Thymus (tissue), 11 donors: ENCODE measurements at regions not wholly inside any gene's neighbourhood (a gene's known extent, or its start where the extent isn't known, plus 50 kb on each side); places are given as distances from the start of the nearest gene placed in this dataset.
"Not testable (repeated sequence)": the region's sequence is repeated elsewhere in the genome, so short reads cannot be mapped to it uniquely, and the experiment has no call there.

Experiments
- DNase-seq, 9 donors: peaks; one replicate each; pipeline ENCODE4 v3.0.0-alpha.2; 2013; ENCODE audit warnings: low spot score in 9 of 9, low read depth in 6 of 9, missing footprints in 1 of 9
- H3K27ac ChIP-seq, 2 donors: one replicate each; pipeline ENCODE4 v1.5.1; 2013; ENCODE audit warnings: control low read depth in 1 of 2, low read depth in 1 of 2, low read length in 1 of 2, mild to moderate bottlenecking in 1 of 2, moderate library complexity in 1 of 2
- H3K27me3 ChIP-seq, 2 donors: one replicate each; pipeline ENCODE4 v1.5.1; 2013; ENCODE audit warnings: low read length in 1 of 2; ENCODE audit not compliant: control insufficient read depth in 2 of 2, insufficient read depth in 1 of 2
- H3K36me3 ChIP-seq, 2 donors: one replicate each; pipeline ENCODE4 v1.5.1; 2013; ENCODE audit warnings: low read length in 1 of 2, mild to moderate bottlenecking in 1 of 2, moderate library complexity in 1 of 2; ENCODE audit not compliant: control insufficient read depth in 2 of 2, insufficient read depth in 2 of 2
- H3K4me1 ChIP-seq, 2 donors: one replicate each; pipeline ENCODE4 v1.5.1; 2013; ENCODE audit warnings: low read length in 2 of 2; ENCODE audit not compliant: control insufficient read depth in 2 of 2, insufficient read depth in 2 of 2
- H3K4me3 ChIP-seq, 2 donors: one replicate each; pipeline ENCODE4 v1.5.1; 2013; ENCODE audit warnings: low read length in 2 of 2, control low read depth in 1 of 2, mild to moderate bottlenecking in 1 of 2
- H3K9me3 ChIP-seq, 2 donors: one replicate each; pipeline ENCODE4 v1.5.1; 2013; ENCODE audit warnings: low read length in 1 of 2, mild to moderate bottlenecking in 1 of 2; ENCODE audit not compliant: control insufficient read depth in 2 of 2, insufficient read depth in 1 of 2
- WGBS: extraction: QIAGEN DNeasy Blood & Tissue Kit; methylation state at CpG from one replicate; pipeline ENCODE4 v1.1.7; 2013; 5-methylcytosine and 5-hydroxymethylcytosine counted together
- donor health status: healthy.

- peaks cover 0 to 20% of the 10 kb centered on the region in 2 donors for H3K27me3 ChIP-seq
- DNase-seq, result no peak
- no peak overlapping the region for H3K27ac ChIP-seq
- H3K4me1 ChIP-seq, result no peaks in the 10 kb centered on the region
- 94% methylated on average over 7 of the region's 7 CpGs for WGBS
- no peaks in the 10 kb centered on the region for H3K36me3 ChIP-seq
- H3K4me3 ChIP-seq, result no peak overlapping the region
- no peaks in the 10 kb centered on the region for H3K9me3 ChIP-seq
Measured at GRCh38 chr1:204771358-204771757, 85.8 kb upstream of the LRRN2 start.

- H3K4me1 ChIP-seq, result no peaks in the 10 kb centered on the region
- H3K4me3 ChIP-seq, result no peak overlapping the region
- no peaks in the 10 kb centered on the region for H3K9me3 ChIP-seq
- 77% methylated on average over 1 of the region's 1 CpG for WGBS
- no peak for DNase-seq
- no peak overlapping the region for H3K27ac ChIP-seq
- H3K36me3 ChIP-seq, result no peaks in the 10 kb centered on the region
- peaks cover 0 to 14% of the 10 kb centered on the region in 2 donors for H3K27me3 ChIP-seq
Measured at GRCh38 chr1:204773246-204773645, 87.7 kb upstream of the LRRN2 start.

GRCh38 chr1:204775546-204775945 is 90.0 kb upstream of the LRRN2 start:
- H3K27me3 ChIP-seq, result peaks cover 0 to 18% of the 10 kb centered on the region in 2 donors
- H3K36me3 ChIP-seq, result no peaks in the 10 kb centered on the region
- DNase-seq, result no peak
- no peak overlapping the region for H3K27ac ChIP-seq
- no peak overlapping the region for H3K4me3 ChIP-seq
- H3K9me3 ChIP-seq, result no peaks in the 10 kb centered on the region
- WGBS, result 77% methylated on average over 4 of the region's 4 CpGs
- H3K4me1 ChIP-seq, result no peaks in the 10 kb centered on the region

GRCh38 chr1:204777591-204777990 is 92.1 kb upstream of the LRRN2 start:
- Histone ChIP-seq H3K4me1 (no peaks in the 10 kb centered on the region), H3K27ac (no peak overlapping the region), H3K9me3 (no peaks in the 10 kb centered on the region), H3K4me3 (no peak overlapping the region), H3K27me3 (peaks cover 0 to 23% of the 10 kb centered on the region in 2 donors), H3K36me3 (no peaks in the 10 kb centered on the region)
- WGBS, result 97% methylated on average over 7 of the region's 7 CpGs
- DNase-seq, result no peak

GRCh38 chr1:204780630-204781029 is 90.0 kb upstream of the NFASC start:
- DNase-seq, result no peak
- 94% methylated on average over 3 of the region's 3 CpGs for WGBS

GRCh38 chr1:204782118-204782700 is 88.5 kb upstream of the NFASC start:
- H3K36me3 ChIP-seq, result no peaks in the 10 kb centered on the region
- no peak overlapping the region for H3K27ac ChIP-seq
- no peak for DNase-seq
- H3K4me3 ChIP-seq, result no peak overlapping the region
- H3K27me3 ChIP-seq, result peaks cover 0 to 21% of the 10 kb centered on the region in 2 donors
- no peaks in the 10 kb centered on the region for H3K4me1 ChIP-seq
- H3K9me3 ChIP-seq, result no peaks in the 10 kb centered on the region
- 94% methylated on average over 4 of the region's 4 CpGs for WGBS

More at GRCh38 chr1:204780630-204781029, 90.0 kb upstream of the NFASC start:
- Histone ChIP-seq H3K27ac (no peak overlapping the region), H3K4me3 (no peak overlapping the region), H3K36me3 (no peaks in the 10 kb centered on the region), H3K4me1 (no peaks in the 10 kb centered on the region), H3K9me3 (no peaks in the 10 kb centered on the region), H3K27me3 (peaks cover 0 to 21% of the 10 kb centered on the region in 2 donors)

GRCh38 chr1:204785023-204785422 is 85.6 kb upstream of the NFASC start:
- H3K27ac ChIP-seq, H3K9me3 ChIP-seq, DNase-seq, H3K4me1 ChIP-seq, H3K4me3 ChIP-seq, H3K36me3 ChIP-seq: not testable (repeated sequence)
- 95% methylated on average over 4 of the region's 4 CpGs for WGBS
- peaks cover 0 to 13% of the 10 kb centered on the region in 2 donors for H3K27me3 ChIP-seq

- H3K9me3 ChIP-seq, result no peaks in the 10 kb centered on the region
- DNase-seq, result no peak
- no peak overlapping the region for H3K4me3 ChIP-seq
- no peaks in the 10 kb centered on the region for H3K4me1 ChIP-seq
- no peak overlapping the region for H3K27ac ChIP-seq
- H3K27me3 ChIP-seq, result peaks cover 0 to 8% of the 10 kb centered on the region in 2 donors
- no peaks in the 10 kb centered on the region for H3K36me3 ChIP-seq
Measured at GRCh38 chr1:204788470-204788869, 82.2 kb upstream of the NFASC start.

GRCh38 chr1:204791453-204792353 is 79.0 kb upstream of the NFASC start:
- H3K4me3 ChIP-seq, result no peak overlapping the region
- H3K27me3 ChIP-seq, result peaks cover 0 to 11% of the 10 kb centered on the region in 2 donors
- no peaks in the 10 kb centered on the region for H3K4me1 ChIP-seq
- H3K27ac ChIP-seq, result peak overlapping the region in 1 of 2 donors; percentile 54
- H3K36me3 ChIP-seq, result no peaks in the 10 kb centered on the region
- H3K9me3 ChIP-seq, result no peaks in the 10 kb centered on the region
- WGBS, result 40% methylated on average over 15 of the region's 15 CpGs
- DNase-seq, result peak; percentile 61 to 89 (median 77)
